NT2/D1 (cell line): ENCODE measurements at regions not wholly inside any gene's neighbourhood (a gene's known extent, or its start where the extent isn't known, plus 50 kb on each side); places are given as distances from the start of the nearest gene placed in this dataset.

ENCODE experiments used
- DNase-seq: peaks from one replicate; pipeline ENCODE4 v3.0.0-alpha.2; 2011; ENCODE audit warnings: low read depth, low spot score
- H3K27me3 ChIP-seq: 2 replicates; pipeline ENCODE4 v1.6.0; 2011; ENCODE audit warnings: mild to moderate bottlenecking; ENCODE audit not compliant: insufficient read length, insufficient read depth
- H3K36me3 ChIP-seq: 2 replicates; pipeline ENCODE4 v1.6.1; 2011; ENCODE audit warnings: mild to moderate bottlenecking, low read length, mixed read lengths; ENCODE audit not compliant: insufficient read depth, insufficient read length
- H3K4me1 ChIP-seq: 2 replicates; pipeline ENCODE4 v1.5.1; 2011; ENCODE audit not compliant: insufficient read depth, insufficient read length
- H3K4me3 ChIP-seq: 2 replicates; pipeline ENCODE4 v1.5.1; 2011; ENCODE audit warnings: low read depth; ENCODE audit not compliant: insufficient read length
- H3K9ac ChIP-seq: 2 replicates; pipeline ENCODE4 v1.6.0; 2011; ENCODE audit warnings: low read depth; ENCODE audit not compliant: insufficient read length
- H3K9me3 ChIP-seq: 2 replicates; pipeline ENCODE4 v1.5.1; 2011; ENCODE audit warnings: mild to moderate bottlenecking, low read length; ENCODE audit not compliant: insufficient read depth
- SUZ12 ChIP-seq: IDR thresholded peaks from 2 replicates; pipeline ENCODE4 v1.6.1; 2011; ENCODE audit not compliant: insufficient read length, insufficient read depth; ENCODE audit errors: extremely low read depth
- YY1 ChIP-seq: IDR thresholded peaks from 2 replicates; pipeline ENCODE4 v1.6.1; 2011; ENCODE audit not compliant: insufficient read length, insufficient read depth
- ZNF274 ChIP-seq: IDR thresholded peaks from 2 replicates; pipeline ENCODE4 v1.6.1; 2011; ENCODE audit warnings: mild to moderate bottlenecking, low read depth, low read length

DNA sequence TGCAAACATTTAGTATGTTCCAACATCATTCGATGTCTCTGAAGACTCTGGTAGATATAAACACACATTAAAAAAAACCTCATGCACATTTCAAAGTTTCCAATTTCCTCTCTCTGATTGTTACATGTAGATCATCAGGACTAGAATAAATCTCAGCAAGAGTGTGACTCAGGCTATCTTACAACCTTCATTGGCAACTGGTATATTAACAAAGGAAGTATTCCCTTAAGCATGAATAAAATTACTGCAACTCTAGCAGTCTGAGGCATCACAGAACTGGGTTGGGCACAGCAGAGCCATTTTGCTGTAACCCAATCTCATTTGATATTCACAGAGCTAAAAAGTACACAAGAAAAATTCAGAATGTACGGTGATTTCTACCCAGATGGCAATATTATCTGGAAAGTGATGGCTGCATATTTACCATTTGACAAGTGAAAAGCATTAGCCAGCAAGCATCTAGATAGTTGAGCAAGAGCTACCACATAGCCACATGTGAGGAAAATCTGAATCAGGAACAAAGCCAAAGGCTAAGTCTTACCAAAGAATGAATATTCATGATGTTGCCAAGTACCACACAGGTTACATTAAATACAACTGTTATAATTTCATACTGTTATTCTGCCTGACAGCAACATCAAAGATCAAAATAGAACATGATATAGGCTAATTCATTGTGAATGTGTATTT is 232.2 kb downstream of the CRPPA start:
- no peak for DNase-seq
- no peaks in the 10 kb centered on the region for H3K4me1 ChIP-seq
- no peak overlapping the region for H3K9ac ChIP-seq
- H3K9me3 ChIP-seq = peaks cover 7% of the 10 kb centered on the region; the same call in 1 of the 2 replicates
- no peaks in the 10 kb centered on the region for H3K36me3 ChIP-seq
- no peak overlapping the region for H3K4me3 ChIP-seq
- TF ChIP-seq YY1 = no peak
- TF ChIP-seq ZNF274 = no peak
- no peak for TF ChIP-seq SUZ12
- no peaks in the 10 kb centered on the region for H3K27me3 ChIP-seq

DNA sequence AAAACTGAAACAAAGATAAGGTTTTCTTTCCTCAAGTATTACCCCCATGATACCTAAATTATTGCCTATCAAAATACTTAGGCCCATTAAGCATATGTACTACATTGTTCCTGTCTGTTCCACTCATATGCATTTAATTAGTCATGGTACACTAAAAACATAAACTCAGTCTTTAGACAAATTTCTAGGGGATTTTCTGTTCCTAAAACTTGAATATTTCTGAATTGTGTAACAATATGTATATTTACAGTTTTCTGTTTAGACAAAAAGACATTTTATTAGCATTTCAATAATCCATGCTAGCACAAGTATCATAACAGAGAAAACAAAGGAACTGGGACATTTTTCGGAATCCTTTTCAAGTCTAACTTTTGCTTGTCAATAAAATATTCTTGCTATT is 234.2 kb downstream of the CRPPA start:
- no peaks in the 10 kb centered on the region for H3K4me1 ChIP-seq
- H3K27me3 ChIP-seq = no peaks in the 10 kb centered on the region
- H3K9me3 ChIP-seq = no peaks in the 10 kb centered on the region
- no peaks in the 10 kb centered on the region for H3K36me3 ChIP-seq
- no peak overlapping the region for H3K4me3 ChIP-seq
- no peak for TF ChIP-seq YY1
- TF ChIP-seq SUZ12 = no peak
- no peak for TF ChIP-seq ZNF274
- no peak for DNase-seq
- H3K9ac ChIP-seq = no peak overlapping the region

DNA sequence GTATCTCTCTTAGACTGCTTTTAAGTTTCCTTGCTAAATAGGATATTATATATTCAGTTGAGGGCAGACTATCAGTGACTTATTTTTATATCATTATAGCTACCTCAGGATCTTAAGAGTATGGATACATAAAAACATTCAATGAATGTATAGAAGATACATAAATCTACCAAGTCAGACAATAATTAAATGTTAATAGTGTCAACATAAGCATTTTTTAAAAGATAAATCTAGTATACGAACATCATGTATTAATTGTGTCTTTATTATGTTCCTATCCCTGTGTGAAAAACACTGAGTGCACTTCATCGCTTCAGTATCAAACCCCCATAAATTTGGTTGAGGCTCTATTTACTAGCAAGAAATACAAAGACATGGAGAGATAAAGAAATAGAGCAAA is 242.8 kb downstream of the CRPPA start:
- no peak for DNase-seq
- Histone ChIP-seq H3K9ac (no peak overlapping the region), H3K27me3 (no peaks in the 10 kb centered on the region), H3K4me1 (no peaks in the 10 kb centered on the region), H3K9me3 (no peaks in the 10 kb centered on the region; the same call in 1 of the 2 replicates), H3K36me3 (no peaks in the 10 kb centered on the region), H3K4me3 (no peak overlapping the region)
- TF ChIP-seq SUZ12 = no peak
- TF ChIP-seq ZNF274 = no peak
- TF ChIP-seq YY1 = no peak

DNA sequence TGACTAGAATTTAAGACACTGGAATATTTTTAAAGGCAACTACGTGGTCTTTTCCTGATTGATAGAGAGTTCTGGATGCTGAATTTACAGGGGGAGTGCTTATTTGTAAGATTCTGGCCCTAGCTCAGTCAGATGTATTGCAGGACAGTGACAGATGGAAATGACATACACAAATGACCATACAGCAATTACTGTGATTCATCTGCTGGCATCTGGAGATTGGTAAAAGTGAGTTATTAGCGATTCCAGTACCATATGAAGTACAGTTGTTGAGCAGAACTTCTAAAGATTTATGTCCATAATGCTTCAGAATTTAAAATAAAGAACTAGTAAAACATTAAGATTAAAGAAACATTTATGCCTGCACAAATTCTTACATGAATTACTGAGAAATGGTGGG is 243.2 kb downstream of the CRPPA start:
- Histone ChIP-seq H3K4me3 (no peak overlapping the region), H3K36me3 (no peaks in the 10 kb centered on the region), H3K27me3 (no peaks in the 10 kb centered on the region), H3K9me3 (no peaks in the 10 kb centered on the region; the same call in 1 of the 2 replicates), H3K9ac (no peak overlapping the region), H3K4me1 (no peaks in the 10 kb centered on the region)
- TF ChIP-seq YY1 (no peak), ZNF274 (no peak), SUZ12 (no peak)
- no peak for DNase-seq

DNA sequence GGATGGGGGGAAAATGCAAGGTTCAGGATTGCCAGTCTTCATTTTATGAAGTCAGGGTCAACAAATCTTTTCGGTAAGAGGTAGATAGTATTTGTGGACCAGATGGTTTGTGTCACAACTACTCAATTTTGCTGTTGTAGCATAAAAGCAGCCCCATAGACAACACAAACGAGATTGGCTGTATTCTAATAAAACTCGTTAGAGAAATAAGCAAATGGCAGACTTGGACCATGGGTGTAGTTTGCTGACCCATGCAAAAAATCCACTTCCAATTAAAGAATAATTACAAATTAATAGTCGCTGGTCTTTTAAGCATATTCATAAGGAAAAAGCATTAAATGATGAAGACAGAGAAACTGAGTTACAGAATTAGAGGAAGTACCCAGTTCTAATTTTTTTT is 247.1 kb downstream of the CRPPA start:
- no peak overlapping the region for H3K9ac ChIP-seq
- TF ChIP-seq YY1 = no peak
- no peak for TF ChIP-seq ZNF274
- TF ChIP-seq SUZ12 = no peak
- no peak for DNase-seq

DNA sequence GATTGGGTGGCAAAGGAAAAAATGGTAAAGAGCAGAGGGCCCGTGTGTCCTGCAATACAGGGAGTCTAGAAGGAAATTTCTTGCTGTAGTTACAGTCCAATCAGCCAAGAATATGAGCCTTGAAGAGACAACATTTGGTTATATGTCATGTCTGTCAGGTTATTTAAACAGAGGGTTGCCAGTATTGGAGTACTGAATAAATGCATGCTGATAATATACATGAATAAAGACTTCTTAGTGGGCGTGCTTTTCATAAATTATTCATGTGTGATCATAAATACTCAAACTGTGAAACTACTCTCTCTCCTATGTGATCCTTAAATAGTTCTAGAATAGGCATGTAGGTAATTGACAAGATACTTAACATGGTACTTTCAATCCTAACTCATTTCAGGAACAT is 249.0 kb downstream of the CRPPA start:
- Histone ChIP-seq H3K9ac (no peak overlapping the region), H3K9me3 (peaks cover 16% of the 10 kb centered on the region; the same call in 1 of the 2 replicates), H3K27me3 (no peaks in the 10 kb centered on the region), H3K36me3 (no peaks in the 10 kb centered on the region), H3K4me1 (no peaks in the 10 kb centered on the region), H3K4me3 (no peak overlapping the region)
- TF ChIP-seq YY1 = no peak
- no peak for DNase-seq

More for the DNA sequence above, 247.1 kb downstream of the CRPPA start:
- Histone ChIP-seq H3K9me3 (peaks cover 16% of the 10 kb centered on the region; the same call in 1 of the 2 replicates), H3K4me3 (no peak overlapping the region), H3K4me1 (no peaks in the 10 kb centered on the region), H3K36me3 (no peaks in the 10 kb centered on the region), H3K27me3 (no peaks in the 10 kb centered on the region)

DNA sequence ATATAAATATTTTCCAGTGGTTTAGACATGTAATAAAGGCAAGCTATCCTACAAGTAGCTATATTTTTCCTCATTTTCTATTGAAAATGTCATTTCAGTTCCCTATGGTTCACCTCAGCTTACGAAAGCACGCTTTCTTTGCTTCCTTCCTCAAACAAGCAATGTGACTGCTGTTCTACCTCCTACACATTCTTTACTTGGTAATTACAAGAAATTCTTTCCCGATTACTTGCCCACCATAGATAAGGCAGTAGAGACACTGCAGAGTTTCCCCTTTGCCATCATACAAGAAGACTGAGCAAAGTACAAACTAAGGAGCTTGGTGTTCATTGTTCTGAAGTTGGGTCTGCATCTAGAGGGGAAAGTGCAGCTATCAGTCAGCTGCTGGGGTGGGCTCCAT is 249.4 kb downstream of the CRPPA start:
- Histone ChIP-seq H3K9me3 (peaks cover 16% of the 10 kb centered on the region; the same call in 1 of the 2 replicates), H3K4me3 (no peak overlapping the region), H3K9ac (no peak overlapping the region), H3K36me3 (no peaks in the 10 kb centered on the region), H3K27me3 (no peaks in the 10 kb centered on the region), H3K4me1 (no peaks in the 10 kb centered on the region)
- no peak for DNase-seq
- TF ChIP-seq ZNF274 (no peak), SUZ12 (no peak), YY1 (no peak)
